ENCODE measurements at regions not wholly inside any gene's neighbourhood (a gene's known extent, or its start where the extent isn't known, plus 50 kb on each side); places are given as distances from the start of the nearest gene placed in this dataset.
"Not testable (repeated sequence)": the region's sequence is repeated elsewhere in the genome, so short reads cannot be mapped to it uniquely, and the experiment has no call there.

DNA sequence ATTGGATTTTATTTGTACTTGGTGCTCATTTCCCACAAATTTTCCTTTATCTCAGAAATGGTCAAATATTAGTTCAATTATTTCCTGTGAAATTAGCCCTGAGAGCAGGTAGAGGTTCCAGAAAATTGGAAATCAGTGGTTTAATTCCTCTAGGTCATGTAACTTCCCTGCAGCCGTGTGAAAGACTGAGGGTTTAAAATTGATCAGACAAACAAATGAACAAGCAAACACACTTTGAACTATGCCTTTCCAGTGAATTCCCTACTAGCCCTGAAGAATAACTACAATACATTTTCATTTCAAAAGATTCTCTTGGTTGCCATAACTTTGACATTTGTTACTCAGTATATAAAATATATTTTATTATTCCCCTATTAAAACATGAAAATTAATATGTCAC, 1116.7 kb downstream of the REEP3 start:
- DNase-seq = no peak

DNA sequence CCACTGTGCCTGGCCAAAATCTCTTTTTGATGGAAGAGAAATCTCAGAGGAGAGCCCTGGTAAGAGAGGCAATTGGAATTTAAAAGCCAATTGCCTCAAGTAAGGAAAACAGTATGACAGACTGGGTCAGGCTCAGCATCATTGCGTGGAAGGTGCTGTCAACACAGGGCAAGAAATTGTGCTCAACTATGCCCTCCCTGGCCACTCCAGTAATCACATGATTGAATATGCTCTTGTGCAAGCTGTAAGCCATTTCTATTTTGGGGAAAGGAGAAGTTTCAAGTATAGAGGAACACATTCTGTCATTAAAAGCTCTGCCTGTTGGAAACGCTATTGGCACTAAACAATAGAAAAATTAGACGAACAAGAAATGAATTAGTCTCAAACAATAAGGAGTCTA, 1127.7 kb downstream of the REEP3 start:
- no peak for DNase-seq

DNA sequence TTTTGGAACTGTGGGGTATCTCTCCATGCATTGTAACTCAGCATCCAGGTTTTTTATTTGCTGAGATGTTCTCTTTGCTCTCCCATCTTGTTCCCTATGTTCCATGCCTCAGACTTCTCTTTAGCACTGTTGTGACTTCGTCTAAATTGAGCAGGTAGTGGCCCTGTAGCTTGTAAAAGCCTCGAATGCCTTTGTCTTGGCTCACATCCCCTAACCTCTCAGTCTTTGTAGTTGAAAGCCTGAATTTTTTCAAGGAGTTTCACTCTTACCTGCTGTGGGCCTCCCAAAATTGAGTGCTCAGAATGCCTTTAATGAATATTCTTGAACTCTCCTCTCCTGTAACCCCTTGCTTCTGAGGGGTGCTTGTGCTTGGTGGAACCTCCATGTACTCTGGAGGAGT, 1137.3 kb downstream of the REEP3 start:
- DNase-seq = no peak

DNA sequence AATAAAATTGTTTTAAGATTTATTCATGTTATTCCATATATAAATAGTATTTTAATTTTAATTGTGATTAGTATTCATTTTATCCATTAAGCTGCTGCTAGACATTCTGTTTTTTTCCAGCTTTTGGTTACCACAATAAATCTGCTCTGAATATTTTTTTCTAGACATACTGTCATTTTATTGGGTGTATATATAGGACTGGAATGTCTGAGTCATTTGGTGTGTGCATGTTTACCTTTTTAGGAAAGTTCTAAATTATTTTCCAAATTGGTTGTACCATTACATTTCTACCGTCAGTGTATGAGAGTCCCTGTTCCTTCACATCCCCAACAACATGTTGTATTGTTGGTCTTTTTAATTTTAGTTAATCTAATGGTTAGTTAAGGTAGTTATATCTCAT, 1138.1 kb downstream of the REEP3 start:
- DNase-seq = no peak

DNA sequence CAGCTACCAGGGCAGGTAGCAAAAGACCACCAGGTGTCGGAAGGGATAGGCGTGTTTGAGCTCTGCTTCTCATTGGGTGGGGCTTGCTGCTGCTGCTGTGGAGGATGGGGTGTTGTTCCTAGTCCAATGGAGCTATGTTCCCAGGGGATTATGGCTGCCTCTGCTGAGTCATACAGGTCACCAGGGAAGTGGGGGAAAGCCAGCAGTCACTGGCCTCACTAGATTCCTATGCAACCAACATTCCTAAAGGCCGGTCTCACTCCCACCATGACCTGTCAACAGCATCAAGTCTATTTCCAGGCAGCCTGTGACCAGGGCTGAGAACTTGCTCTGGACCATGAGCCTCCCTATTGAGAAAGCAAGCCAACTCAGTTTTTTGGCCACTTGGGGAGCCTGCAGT, 1160.8 kb downstream of the REEP3 start:
- DNase-seq = no peak

DNA sequence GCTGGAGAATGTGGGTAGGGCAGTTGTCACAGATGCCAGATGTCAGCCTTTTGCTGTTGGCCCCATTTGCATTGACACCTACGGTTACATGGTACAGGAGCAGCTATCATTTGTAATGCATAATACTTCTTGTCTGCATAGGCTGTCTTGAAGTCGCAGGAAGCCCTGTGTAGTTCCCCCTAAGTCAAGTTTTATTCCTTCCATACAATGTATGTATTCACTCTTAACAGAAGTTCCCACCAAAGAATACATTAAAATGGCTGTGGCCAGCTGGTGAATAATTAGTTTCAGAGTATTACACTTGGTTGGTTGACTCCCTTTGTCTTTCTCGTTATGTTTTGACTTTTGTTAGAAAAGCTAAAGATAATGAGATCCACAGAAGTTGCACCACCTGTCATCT, 1169.0 kb downstream of the REEP3 start:
- DNase-seq = no peak

DNA sequence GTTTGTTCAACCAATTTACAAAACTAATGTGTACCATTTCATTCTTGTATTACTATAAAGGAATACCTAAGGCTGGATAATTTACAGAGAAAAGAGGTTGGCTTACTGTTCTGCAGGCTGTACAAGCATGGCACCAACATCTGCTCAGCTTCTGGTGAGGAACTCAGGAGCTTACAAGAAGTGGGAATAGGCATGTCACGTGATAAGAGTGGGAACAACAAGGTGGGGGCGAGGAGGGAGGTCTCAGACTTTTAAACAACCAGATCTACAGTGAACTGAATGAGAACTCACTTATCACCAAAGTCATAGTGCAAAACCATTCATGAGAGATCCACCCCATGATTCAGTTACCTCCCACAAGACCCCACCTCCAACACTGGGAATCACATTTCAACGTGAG, 1178.0 kb downstream of the REEP3 start:
- DNase-seq = no peak

DNA sequence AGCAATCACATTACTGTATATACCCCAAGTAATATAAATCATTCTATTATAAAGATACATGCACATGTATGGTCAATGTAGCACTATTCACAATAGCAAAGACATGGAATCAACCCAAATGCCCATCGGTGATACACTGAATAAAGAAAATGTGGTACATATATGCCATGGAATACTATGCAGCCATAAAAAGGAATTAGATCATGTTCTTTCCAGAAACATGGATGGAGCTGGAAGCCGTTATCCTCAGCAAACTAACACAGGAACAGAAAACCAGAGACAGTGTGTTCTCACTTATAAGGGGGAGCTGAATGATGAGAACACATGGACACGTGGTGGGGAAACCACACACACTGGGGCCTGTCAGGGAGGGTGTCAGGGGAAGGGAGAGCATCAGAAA, 1180.9 kb downstream of the REEP3 start:
- not testable (repeated sequence) for DNase-seq

DNA sequence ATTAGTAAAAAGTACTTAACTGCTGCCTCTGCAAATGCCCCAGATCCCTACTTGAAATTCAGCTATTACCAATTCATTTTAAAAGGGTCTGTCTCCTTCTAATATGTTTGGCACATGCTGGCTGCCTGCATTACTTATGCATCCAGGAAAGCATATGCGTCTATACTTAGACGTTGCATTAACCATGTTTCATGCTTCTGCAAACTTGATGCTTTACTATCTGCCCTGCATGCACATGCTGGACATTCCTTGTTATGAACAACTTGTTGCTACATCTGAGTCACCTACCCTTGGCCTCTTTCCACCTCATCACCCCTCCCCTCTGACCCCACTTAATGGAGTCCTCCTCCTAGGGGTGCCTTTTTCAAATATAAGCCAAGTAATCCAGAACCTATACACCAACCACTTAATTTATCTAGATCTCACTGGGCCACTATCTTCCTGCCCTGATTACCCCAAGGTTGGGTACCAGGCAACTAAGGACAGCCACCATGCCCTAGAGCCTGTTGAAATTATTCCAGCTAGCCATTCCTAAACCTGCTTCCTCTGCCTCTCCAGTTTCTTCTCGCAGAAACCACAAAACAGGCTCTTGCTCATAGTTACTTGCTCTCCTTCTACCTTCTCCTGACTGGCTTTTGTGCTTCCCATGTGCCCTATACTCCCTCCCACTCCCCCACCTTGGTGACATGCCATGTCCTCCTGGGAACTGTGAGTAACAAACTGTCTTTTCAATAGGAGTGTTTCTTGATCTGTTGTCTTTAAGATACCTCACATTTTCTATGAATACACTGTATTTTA, 1187.9 kb downstream of the REEP3 start:
- DNase-seq = no peak

DNA sequence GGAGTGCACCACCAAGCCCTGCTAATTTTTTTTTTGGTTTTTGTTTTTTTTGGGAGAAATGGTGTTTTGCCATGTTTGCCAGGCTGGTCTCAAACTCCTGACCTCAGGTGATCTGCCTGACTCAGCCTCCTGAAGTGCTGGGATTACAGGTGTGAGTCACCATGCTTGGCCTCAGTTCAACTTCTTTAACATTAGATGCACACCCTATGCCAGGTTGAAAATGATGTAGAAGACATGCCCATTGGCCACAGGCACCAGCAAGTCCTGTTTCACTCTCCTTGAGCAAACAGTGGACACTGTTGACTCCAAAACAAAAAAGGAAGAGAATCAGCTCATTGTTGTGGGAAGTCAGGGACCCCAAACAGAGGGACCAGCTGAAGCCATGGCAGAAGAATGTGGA, 1205.3 kb downstream of the REEP3 start:
- DNase-seq = no peak

DNA sequence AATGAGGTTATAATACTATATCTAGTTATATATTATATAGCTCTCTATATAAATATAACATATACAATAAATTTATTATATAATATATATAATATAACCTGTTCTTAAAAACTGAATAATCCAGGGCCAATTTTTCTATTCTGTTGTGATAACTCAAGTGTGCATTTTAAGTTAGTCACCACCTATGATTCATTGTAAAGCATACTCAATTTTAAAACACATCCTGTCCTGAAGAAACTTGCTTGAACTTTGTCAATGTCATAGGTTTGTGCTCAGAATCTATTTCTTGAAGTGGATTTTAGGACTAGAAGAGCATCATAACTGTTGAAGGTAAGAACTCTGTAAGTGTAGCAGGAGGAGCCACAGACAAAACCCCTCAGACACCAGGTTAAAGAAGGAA, 1209.8 kb downstream of the REEP3 start:
- DNase-seq = no peak

DNA sequence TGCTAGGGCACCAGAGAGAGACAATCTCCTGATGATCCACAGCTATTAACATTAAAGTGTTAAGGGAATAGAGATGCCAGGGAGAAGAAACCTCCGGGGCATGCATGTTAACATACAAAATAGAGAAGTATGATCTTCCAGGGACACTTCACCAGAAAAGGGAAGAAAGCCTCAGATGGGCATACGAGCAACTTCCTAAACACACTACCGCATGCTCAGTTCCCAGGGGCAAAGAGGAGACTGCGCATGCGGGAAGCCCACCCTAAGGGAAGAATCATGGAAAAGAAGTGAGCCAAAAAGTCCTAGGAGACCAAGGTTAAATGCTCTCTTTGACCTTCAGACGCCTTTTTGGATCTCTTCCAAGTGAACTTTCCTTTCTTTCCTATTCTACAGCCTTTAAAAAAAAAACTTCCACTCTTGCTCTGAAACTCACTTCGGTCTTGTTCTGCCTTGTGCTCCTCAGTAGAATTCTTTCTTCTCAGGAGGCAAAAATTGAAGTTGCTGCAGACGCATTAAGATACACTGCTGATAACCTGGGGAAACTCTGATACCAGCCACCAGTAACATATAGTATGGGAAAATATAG, 1211.3 kb downstream of the REEP3 start:
- no peak for DNase-seq

DNA sequence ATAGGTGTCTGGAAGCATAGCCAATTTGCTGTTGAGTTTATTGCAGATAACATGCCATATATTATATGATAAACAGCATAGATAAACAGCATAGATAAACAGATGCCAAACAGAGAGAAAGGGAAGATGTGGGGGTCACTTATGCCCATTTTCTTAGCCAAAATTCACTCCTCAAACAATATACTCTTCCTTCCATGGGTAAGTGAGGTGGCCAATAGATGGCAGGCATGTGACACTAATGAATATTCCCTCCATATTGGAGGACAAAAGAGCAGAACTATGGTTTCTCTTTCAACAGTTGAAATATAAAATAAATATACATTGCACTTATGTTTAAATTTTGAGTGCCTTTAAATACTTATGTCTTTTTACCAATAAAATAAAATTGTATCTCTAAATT, 1212.8 kb downstream of the REEP3 start:
- DNase-seq = no peak

DNA sequence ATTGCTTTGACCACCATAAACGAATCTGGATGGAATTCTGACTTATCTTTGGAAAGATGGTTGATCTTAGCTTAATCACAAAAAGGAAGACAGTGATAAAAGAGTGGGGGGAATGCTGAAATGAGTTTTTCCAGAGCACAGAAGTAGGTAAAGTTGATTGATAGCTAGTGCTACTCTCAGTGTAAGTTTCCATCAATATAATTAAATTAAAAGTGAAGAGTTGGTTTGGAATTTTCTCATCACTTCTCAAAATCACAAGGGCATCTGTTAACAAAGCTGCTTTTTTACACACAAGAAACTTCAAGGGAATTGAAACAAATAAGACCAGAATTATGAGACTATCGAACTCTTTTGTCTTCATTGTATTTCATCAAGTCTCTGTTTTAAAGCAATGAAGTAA, 1217.3 kb downstream of the REEP3 start:
- no peak for DNase-seq

DNA sequence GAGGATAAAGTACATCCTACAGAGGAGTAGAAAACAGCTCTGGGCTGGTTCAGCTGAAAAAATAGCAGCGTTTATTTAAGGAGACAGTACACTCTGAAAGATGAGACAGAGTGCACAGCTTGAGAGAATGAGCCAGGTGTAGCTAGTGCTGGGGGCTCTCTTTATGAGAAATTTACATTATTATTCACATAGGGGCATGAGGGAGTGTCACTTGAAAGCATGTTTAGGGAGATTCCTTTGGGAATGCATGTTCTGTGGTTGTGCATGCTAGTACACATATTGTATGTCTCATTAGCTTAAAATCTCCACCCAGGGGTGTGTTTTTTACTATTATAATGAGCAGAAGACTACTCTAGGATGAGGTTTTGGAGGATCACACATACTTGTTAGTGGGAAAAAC, 1224.4 kb downstream of the REEP3 start:
- no peak for DNase-seq

DNA sequence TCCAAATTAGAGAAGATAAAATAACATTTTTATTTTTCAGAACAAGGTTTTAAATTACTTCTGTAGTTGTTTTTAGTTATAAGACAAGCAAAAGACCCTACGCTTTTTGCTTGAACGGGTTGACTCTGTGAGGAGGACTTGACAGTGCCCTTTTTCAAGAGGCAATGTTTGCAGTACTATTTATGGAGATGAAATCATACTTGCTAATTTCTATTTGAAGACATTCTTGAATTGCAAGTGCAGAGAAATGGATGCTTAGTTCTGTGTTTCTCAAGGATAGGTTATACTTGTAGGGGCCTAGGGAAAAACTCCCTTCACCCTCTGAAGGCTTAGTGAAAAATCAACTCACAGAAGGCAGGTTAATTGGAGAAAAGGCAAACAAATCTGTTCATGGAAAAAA, 1229.5 kb downstream of the REEP3 start:
- no peak for DNase-seq

DNA sequence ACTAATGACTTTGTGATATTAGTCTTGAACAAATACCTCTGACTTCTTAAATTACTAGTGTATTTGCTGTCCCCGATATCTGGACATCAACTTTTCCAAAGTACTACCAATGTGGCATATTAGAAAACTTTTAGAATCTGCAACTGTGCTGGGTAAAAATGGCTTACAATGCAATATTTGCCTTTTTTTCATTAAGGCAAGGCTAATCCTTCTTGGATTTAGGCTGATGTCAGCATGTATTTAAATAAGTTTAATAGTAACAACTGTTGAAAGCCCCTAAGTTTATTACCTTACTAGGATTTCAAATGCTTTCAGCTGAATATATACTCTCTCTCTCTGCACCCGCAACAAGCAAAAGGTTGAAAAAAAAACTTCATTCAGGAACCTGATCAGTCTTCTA, 1232.3 kb downstream of the REEP3 start:
- DNase-seq = no peak

DNA sequence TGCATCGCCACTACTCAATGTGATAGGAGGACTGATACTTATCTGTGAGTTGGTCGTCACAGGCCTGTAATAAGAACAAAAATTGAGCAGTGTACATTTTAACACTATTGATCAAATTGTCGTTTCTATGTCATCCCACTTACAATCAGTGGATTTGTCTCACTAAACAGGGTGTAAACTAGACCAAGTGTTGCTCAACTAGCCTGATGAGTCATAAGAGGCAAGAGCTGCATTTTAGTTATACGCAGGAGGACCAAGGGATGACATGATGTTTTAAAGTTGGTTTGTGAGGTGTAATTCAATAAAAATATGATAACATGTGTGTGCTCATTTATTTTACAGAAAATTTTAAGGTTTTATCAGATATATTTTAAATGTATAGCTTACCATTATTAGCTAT, 1239.2 kb downstream of the REEP3 start:
- no peak for DNase-seq

DNA sequence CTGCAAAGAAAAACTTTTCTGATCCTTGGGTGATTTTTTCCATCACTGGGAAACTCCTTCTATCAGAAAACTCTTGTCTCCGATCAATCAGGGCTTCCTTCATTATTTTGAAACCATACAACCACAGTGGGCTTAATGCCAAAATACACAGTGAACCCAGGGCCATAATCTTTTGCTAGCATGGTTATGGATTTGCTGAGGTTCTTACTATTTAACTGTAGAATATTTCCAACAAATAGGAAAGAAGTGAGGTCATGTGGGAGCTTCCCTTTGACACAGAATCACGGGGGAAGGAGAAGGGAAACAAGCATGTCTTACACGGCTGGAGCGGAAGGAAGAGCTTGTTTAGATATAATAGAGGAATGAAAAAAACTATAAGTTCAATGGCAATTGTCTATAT, 1241.7 kb downstream of the REEP3 start:
- DNase-seq = no peak

DNA sequence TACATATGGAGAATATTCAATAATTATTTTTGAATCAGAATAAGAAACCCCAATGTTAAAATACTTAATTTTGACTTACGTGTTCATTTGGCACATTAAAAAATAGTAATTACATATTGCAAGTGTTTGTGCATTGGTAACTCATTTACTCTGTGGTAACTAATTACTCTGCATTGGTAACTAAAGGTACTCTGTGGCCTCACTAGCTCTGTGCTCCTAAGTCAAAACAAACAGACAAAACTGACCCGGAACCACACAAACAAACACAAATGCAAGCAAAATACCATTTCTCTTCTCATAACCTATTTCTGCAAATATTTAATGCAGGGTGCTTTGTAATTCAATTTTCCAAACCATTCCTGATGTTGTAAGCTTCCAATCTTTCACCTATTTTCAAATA, 1244.3 kb downstream of the REEP3 start:
- no peak for DNase-seq

DNA sequence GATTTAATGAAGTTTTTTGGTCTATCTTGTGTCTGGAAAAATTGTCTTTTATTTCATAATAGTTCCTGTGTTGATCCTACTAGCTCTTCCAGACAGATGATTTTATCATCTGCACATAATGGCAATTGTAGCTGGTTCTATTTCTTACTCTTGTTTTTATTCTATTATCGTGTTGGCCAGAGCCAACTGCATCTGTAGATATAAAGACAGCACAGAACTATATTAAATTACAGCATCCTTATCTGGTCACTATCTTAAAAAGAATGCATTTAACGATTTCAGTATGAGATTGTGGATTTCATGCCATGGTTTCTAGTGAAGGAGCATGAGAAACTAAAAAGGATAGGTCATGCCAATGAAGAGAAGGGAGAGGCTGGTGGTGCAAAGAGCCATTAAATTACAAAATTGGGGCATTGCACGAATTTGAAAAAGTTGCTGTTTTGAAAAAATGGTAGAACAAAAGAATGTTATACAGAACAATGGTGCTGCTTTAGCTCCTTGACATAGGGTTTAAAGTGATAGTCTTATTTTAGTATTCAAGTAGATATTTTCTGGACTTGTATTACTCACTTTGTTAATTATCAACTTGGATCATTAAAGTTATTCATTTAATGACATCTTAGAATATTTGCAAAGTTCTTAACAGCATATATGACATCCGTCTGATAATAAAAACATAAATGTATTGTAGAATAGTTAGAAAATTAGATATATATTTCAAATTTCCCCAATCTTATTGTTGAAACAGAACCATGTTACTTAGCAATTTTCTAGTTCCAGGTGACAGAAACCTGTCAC, 1250.3 kb downstream of the REEP3 start:
- DNase-seq = no peak

DNA sequence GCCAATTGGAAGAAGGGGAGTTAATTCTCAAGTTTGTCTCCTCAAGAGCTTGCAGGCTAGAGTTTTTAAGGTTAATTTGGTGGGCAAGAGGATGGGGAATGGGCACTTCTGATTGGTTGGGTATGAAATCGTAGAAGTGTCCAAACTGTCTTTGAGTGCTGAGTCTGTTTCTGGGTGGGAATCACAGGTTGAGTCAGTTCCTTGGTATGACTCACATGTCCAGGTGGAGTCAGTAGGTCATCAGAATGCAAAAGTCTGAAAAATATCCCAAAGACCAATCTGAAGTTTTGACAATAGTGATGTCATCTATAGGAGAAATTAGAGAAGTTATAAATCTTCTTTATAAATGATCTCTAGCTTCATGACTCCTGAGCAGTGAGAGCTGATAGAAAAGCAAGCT, 1252.2 kb downstream of the REEP3 start:
- no peak for DNase-seq

DNA sequence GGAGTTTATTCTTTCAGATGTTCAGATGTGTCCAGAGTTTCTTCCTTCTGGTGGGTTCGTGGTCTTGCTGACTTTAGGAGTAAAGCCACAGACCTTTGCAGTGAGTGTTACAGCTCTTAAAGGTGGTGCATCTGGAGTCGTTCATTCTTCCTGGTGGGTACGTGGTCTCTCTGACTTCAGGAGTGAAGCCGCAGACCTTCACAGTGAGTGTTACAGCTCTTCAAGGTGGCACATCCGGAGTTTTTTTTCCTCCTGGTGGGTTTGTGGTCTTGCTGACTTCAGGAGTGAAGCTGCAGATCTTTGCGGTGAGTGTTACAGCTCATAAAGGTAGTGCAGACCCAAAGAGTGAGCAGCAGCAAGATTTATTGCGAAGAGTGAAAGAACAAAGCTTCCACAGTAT, 1263.2 kb downstream of the REEP3 start:
- DNase-seq = not testable (repeated sequence)

DNA sequence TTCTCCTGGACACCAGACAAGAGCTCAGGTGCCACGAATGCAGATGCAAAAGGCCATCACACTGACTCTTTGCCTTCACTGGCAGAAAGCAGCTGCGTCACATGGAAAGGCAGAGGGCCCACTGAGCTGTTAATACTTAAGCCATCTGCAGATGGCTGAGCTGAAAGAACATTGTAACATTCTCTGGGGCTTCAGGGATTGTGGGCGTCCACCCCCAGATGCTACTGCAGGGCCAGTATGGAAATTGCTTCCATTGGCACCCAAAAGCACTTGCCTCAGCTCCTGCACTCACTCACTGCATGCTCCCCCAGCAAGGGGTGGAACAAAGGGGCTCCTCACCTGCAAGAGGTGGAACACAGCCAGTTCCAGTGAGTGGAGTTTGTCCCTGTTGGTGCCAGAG, 1264.6 kb downstream of the REEP3 start:
- DNase-seq = no peak

Data from CD4-positive, alpha-beta T cell treated with Interleukin-10 for 1 hour (primary cell).